GM12878 (cell line): ENCODE measurements at regions not wholly inside any gene's neighbourhood (a gene's known extent, or its start where the extent isn't known, plus 50 kb on each side); places are given as distances from the start of the nearest gene placed in this dataset.
A peak's percentile ranks its signal among the peaks of the same experiment; 100 is the strongest.

ENCODE experiments used
- ATAC-seq: fragments of 200-7000 bp; cut with Tn5 transposase; 3 replicates; pipeline ENCODE4 v1.9.1; 2020; ENCODE audit warnings: mild to moderate bottlenecking, moderate library complexity
- BruUV-seq: library from RNA; stranded (reverse); fragments of 400-500 nt; replicated peaks from 2 replicates; lab custom pipeline; 2021; lab: Mats Ljungman, UMichigan
- CTCF ChIA-PET: fragments of 300-600 bp; sonication (Branson Sonifier 250); formaldehyde crosslinking; extraction: SDS; loops from one replicate; lab custom pipeline; 2021; ENCODE audit warnings: inconsistent platforms; lab: Yijun Ruan, JAX
- POLR2A ChIA-PET: fragments of 350-600 bp; formaldehyde crosslinking; extraction: SDS; loops from one replicate; lab custom pipeline; 2021; ENCODE audit warnings: inconsistent platforms; lab: Charles Lee
- RAD21 ChIA-PET: fragments of 300-600 bp; sonication (Branson Sonifier 250); formaldehyde crosslinking; loops from one replicate; lab custom pipeline; 2023; ENCODE audit warnings: antibody characterized with exemption; ENCODE audit not compliant: unreplicated experiment; lab: Charles Lee
- SMC1A ChIA-PET: fragments of 300-600 bp; sonication (Branson Sonifier 250); formaldehyde crosslinking; loops from one replicate; lab custom pipeline; 2023; ENCODE audit not compliant: unreplicated experiment, uncharacterized antibody; lab: Charles Lee
- DNase-seq: peaks from one replicate; pipeline ENCODE4 v3.0.0-alpha.2; 2011; ENCODE audit warnings: low read depth, low spot score
- FAIRE-seq: peaks from 3 replicates; lab custom pipeline; 2011; peaks lifted over from hg19 to GRCh38; lab: Jason Lieb, UNC
- H2AFZ ChIP-seq: 2 replicates; pipeline ENCODE4 v1.6.0; 2011; ENCODE audit warnings: low read depth, low read length, control low read depth; ENCODE audit not compliant: control insufficient read depth
- H3K27ac ChIP-seq: 2 replicates; pipeline ENCODE4 v1.5.1; 2011; ENCODE audit warnings: control low read depth; ENCODE audit not compliant: control insufficient read depth, insufficient read depth
- H3K27me3 ChIP-seq, 2 experiments: replicated peaks in 1 of 2; 2 replicates each; pipeline versions ENCODE4 v1.6.0 to v1.6.1; 2011; ENCODE audit warnings: low read length in 1 of 2; ENCODE audit not compliant: control insufficient read depth in 2 of 2, insufficient read depth in 2 of 2
- H3K36me3 ChIP-seq, 2 experiments: 2 replicates each; pipeline ENCODE4 v1.5.1; 2011; ENCODE audit warnings: low read length in 1 of 2; ENCODE audit not compliant: control insufficient read depth in 2 of 2, insufficient read depth in 2 of 2
- H3K4me1 ChIP-seq: 2 replicates; pipeline ENCODE4 v1.6.1; 2011; ENCODE audit warnings: mild to moderate bottlenecking, low read length, moderate library complexity, mixed read lengths; ENCODE audit not compliant: control insufficient read depth, insufficient read depth
- H3K4me2 ChIP-seq: 2 replicates; pipeline ENCODE4 v1.6.0; 2011; ENCODE audit warnings: control low read depth; ENCODE audit not compliant: control insufficient read depth, insufficient read depth
- H3K4me3 ChIP-seq: fragments of 200-600 bp; sonication (generic); 2 replicates; pipeline ENCODE4 v1.5.1; 2016
- H3K79me2 ChIP-seq: 2 replicates; pipeline ENCODE4 v1.6.0; 2011; ENCODE audit warnings: low read length; ENCODE audit not compliant: control insufficient read depth, insufficient read depth
- H3K9ac ChIP-seq: 2 replicates; pipeline ENCODE4 v1.8.0; 2011; ENCODE audit warnings: low read length, control low read depth, mixed read lengths; ENCODE audit not compliant: control insufficient read depth, insufficient read depth
- H3K9me3 ChIP-seq: replicated peaks from 3 replicates; pipeline ENCODE4 v1.5.1; 2011; ENCODE audit warnings: mild to moderate bottlenecking, low read length; ENCODE audit not compliant: control insufficient read depth, insufficient read depth
- H4K20me1 ChIP-seq: 2 replicates; pipeline ENCODE4 v1.6.0; 2011; ENCODE audit not compliant: control insufficient read depth, insufficient read depth
- IKZF1 ChIP-seq: fragments of 450-650 bp; conservative IDR thresholded peaks from 2 replicates; pipeline ENCODE4 v1.6.1; 2017; ENCODE audit warnings: antibody characterized with exemption, mild to moderate bottlenecking
- MTA2 ChIP-seq: fragments of 450-650 bp; IDR thresholded peaks from 2 replicates; pipeline ENCODE4 v1.6.1; 2016; ENCODE audit warnings: low read depth, mild to moderate bottlenecking, moderate library complexity
- MYB ChIP-seq: fragments of 150-350 bp; IDR thresholded peaks from 2 replicates; pipeline ENCODE4 v1.6.1; 2014; ENCODE audit warnings: mild to moderate bottlenecking, low read depth, low read length, borderline replicate concordance
- NR2F1 ChIP-seq: fragments of 450-650 bp; conservative IDR thresholded peaks from 2 replicates; pipeline ENCODE4 v1.6.1; 2017; ENCODE audit warnings: mild to moderate bottlenecking
- POLR2AphosphoS2 ChIP-seq: IDR thresholded peaks from 2 replicates; pipeline ENCODE4 v1.6.1; 2011; ENCODE audit warnings: low read depth, mild to moderate bottlenecking, low read length, improper control_type of control experiment, moderate library complexity
- SMC3 ChIP-seq: IDR thresholded peaks from 2 replicates; pipeline ENCODE4 v1.6.1; 2011; ENCODE audit warnings: low read length, improper control_type of control experiment, borderline replicate concordance
- SPI1 ChIP-seq: IDR thresholded peaks from 2 replicates; pipeline ENCODE4 v1.6.1; 2011; ENCODE audit warnings: low read depth, mild to moderate bottlenecking, low read length, moderate library complexity, borderline replicate concordance; ENCODE audit not compliant: insufficient read depth
- WGBS: methylation state at CpG from one replicate; pipeline ENCODE4 v1.1.6; 2016; ENCODE audit warnings: low lambda C conversion rate; ENCODE audit not compliant: insufficient replicate concordance, insufficient coverage; ENCODE audit errors: missing lambda C conversion rate; 5-methylcytosine and 5-hydroxymethylcytosine counted together
- in situ Hi-C: fragments of 300-500 bp; cut with MboI; formaldehyde crosslinking; loops from 9 replicates; pipeline ENCODE4 v1.14.3; 2018; ENCODE audit warnings: mixed read lengths
- intact Hi-C: fragments of 100-400 bp; cut with micrococcal nuclease; formaldehyde crosslinking; loops from one replicate; pipeline ENCODE4 v1.14.2; 2022; ENCODE audit not compliant: unreplicated experiment
- TF ChIP-seq, protein P1 (sequence below): IDR thresholded peaks from 2 replicates; pipeline ENCODE4 v1.6.1; 2012; ENCODE audit warnings: low read depth, low read length, improper control_type of control experiment

GRCh38 chr6:119476554-119476953 lies 127.0 kb upstream of the MAN1A1 start:
- Histone ChIP-seq H3K36me3 (no peaks in the 10 kb centered on the region), H3K79me2 (no peaks in the 10 kb centered on the region), H3K9ac (no peak overlapping the region), H3K4me2 (peak overlapping the region; percentile 33; the same call in 1 of the 2 replicates), H3K9me3 (no peaks in the 10 kb centered on the region; the same call in 2 of the 3 replicates), H3K4me3 (no peak overlapping the region), H2AFZ (no peak overlapping the region), H3K27me3 (no peaks in the 10 kb centered on the region), H3K27ac (no peak overlapping the region), H4K20me1 (no peaks in the 10 kb centered on the region), H3K4me1 (peaks cover 5% of the 10 kb centered on the region)
- ChIA-PET POLR2A (interaction anchor here (1.4 kb wide), 1 partner anchor 17 kb away, joined by 3 read pairs; no protein-coding TSS in a partner anchor), RAD21 (interaction anchor here (1.3 kb wide), 1 partner anchor 13 kb away, joined by 5 read pairs; no protein-coding TSS in a partner anchor), CTCF (interaction anchor here (0.7 to 1.1 kb wide), 2 partner anchors 17 to 62 kb away, joined by 3 read pairs; no protein-coding TSS in a partner anchor), SMC1A (interaction anchor here (1.3 kb wide), 1 partner anchor 9 kb away, joined by 4 read pairs; no protein-coding TSS in a partner anchor)
- ATAC-seq, result peak; percentile 92
- TF ChIP-seq MTA2 (0 out of 2 replicates have a peak, but pooled peaks have one; percentile 53), SPI1 (peak; percentile 34; the same call in 1 of the 2 replicates), SMC3 (no peak), NR2F1 (peak; percentile 69), IKZF1 (0 out of 2 replicates have a peak, but pooled peaks have one; percentile 11)
- DNase-seq, result no peak
- intact Hi-C loops (no loop called here), in situ Hi-C loops (no loop called here)
- WGBS, result 83% methylated on average over 4 of the region's 4 CpGs
- FAIRE-seq, result no peak
- no TSS peak for BruUV-seq

GRCh38 chr6:119476024-119476423 lies 126.5 kb upstream of the MAN1A1 start:
- no peak for FAIRE-seq
- ATAC-seq, result peak; percentile 23; the same call in 2 of the 3 replicates
- no peaks in the 10 kb centered on the region for H3K36me3 ChIP-seq
- POLR2A ChIA-PET, result no interaction called here
- TF ChIP-seq POLR2AphosphoS2 (no peak), MYB (no peak), MTA2 (no peak)
- TF ChIP-seq, protein P1, sequence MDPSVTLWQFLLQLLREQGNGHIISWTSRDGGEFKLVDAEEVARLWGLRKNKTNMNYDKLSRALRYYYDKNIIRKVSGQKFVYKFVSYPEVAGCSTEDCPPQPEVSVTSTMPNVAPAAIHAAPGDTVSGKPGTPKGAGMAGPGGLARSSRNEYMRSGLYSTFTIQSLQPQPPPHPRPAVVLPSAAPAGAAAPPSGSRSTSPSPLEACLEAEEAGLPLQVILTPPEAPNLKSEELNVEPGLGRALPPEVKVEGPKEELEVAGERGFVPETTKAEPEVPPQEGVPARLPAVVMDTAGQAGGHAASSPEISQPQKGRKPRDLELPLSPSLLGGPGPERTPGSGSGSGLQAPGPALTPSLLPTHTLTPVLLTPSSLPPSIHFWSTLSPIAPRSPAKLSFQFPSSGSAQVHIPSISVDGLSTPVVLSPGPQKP, result no peak
- TF ChIP-seq, all 136 proteins: peak for 0
- ChIA-PET CTCF (interaction anchor here (0.7 to 1.1 kb wide), 2 partner anchors 18 to 62 kb away, joined by 3 read pairs; no protein-coding TSS in a partner anchor), SMC1A (interaction anchor here (1.3 kb wide), 1 partner anchor 8 kb away, joined by 4 read pairs; no protein-coding TSS in a partner anchor), RAD21 (interaction anchor here (1.3 kb wide), 1 partner anchor 13 kb away, joined by 5 read pairs; no protein-coding TSS in a partner anchor)
- no peak overlapping the region for H3K4me3 ChIP-seq
- in situ Hi-C loops, result no loop called here
- H3K79me2 ChIP-seq, result no peaks in the 10 kb centered on the region
- no TSS peak for BruUV-seq
- no peaks in the 10 kb centered on the region for H4K20me1 ChIP-seq
- intact Hi-C loops, result no loop called here
- no peaks in the 10 kb centered on the region for H3K27me3 ChIP-seq
- no peak for DNase-seq
- H3K9me3 ChIP-seq, result no peaks in the 10 kb centered on the region; the same call in 2 of the 3 replicates
- H3K4me1 ChIP-seq, result peaks cover 5% of the 10 kb centered on the region
- no peak overlapping the region for H3K9ac ChIP-seq
- no peak overlapping the region for H3K27ac ChIP-seq
- WGBS, result 46% methylated on average over 2 of the region's 2 CpGs
- H2AFZ ChIP-seq, result no peak overlapping the region; the same call in 1 of the 2 replicates
- H3K4me2 ChIP-seq, result peak overlapping the region; percentile 25; the same call in 1 of the 2 replicates
